H1 (cell line): ENCODE measurements at regions not wholly inside any gene's neighbourhood (a gene's known extent, or its start where the extent isn't known, plus 50 kb on each side); places are given as distances from the start of the nearest gene placed in this dataset.

Experiments used
- EP300 ChIP-seq, 2 experiments: IDR thresholded peaks; 1 replicate in 1 of 2; 2 replicates in 1 of 2; pipeline ENCODE4 v1.6.1; 2011 to 2012; ENCODE audit warnings: low read depth in 2 of 2, low read length in 2 of 2, mild to moderate bottlenecking in 2 of 2, borderline replicate concordance in 1 of 2, inconsistent platforms in 1 of 2, moderate library complexity in 1 of 2
- SUZ12 ChIP-seq: fragments of 200-600 bp; sonication (generic); IDR thresholded peaks from 2 replicates; pipeline ENCODE4 v1.6.1; 2012; ENCODE audit warnings: mild to moderate bottlenecking, inconsistent platforms, low read length, moderate library complexity, mixed read lengths
- USF2 ChIP-seq: IDR thresholded peaks from 2 replicates; pipeline ENCODE4 v1.6.1; 2011; ENCODE audit warnings: low read length, improper control_type of control experiment

GRCh38 chr5:163826201-163826600 lies 320.8 kb downstream of the MAT2B start (continued):
- no peak for TF ChIP-seq USF2
- TF ChIP-seq SUZ12 = no peak
- no peak for TF ChIP-seq EP300 (IDR thresholded peaks at IDR 0.05; ENCODE audit: borderline replicate concordance in 1 of 2, low read depth in 2 of 2, low read length in 2 of 2)
